ENCODE measurements at regions not wholly inside any gene's neighbourhood (a gene's known extent, or its start where the extent isn't known, plus 50 kb on each side); places are given as distances from the start of the nearest gene placed in this dataset.

- WGBS, 2 donors: 44 to 60% methylated on average over 5 of the region's 5 CpGs
- no peaks in the 10 kb centered on the region for H3K36me3 ChIP-seq
- no peak for DNase-seq
- H3K27ac ChIP-seq: no peak overlapping the region
- no peaks in the 10 kb centered on the region for H3K4me1 ChIP-seq
- H3K9me3 ChIP-seq: no peaks in the 10 kb centered on the region
- intact Hi-C loops (cut with DNase I): no loop called here
- H3K27me3 ChIP-seq: peaks cover 0 to 4% (median 0%) of the 10 kb centered on the region in 3 donors
- no peak for TF ChIP-seq POLR2AphosphoS5 (IDR thresholded peaks at IDR 0.05)
- no peak for TF ChIP-seq POLR2A (IDR thresholded peaks at IDR 0.05)
- TF ChIP-seq CTCF (IDR thresholded peaks at IDR 0.05): no peak
- TF ChIP-seq EP300 (IDR thresholded peaks at IDR 0.05): no peak
- no peak overlapping the region for H3K4me3 ChIP-seq
These were observed 561.2 kb upstream of the SEL1L start for GRCh38 chr14:82094829-82095345.

GRCh38 chr14:82104013-82104412 is 570.4 kb upstream of the SEL1L start:
- H3K9me3 ChIP-seq: peaks cover 0 to 4% (median 0%) of the 10 kb centered on the region in 4 donors
- 2 to 36% methylated on average over 1 of the region's 1 CpG for WGBS, 2 donors
- intact Hi-C loops (cut with DNase I): no loop called here

GRCh38 chr14:82112210-82112839 is 578.7 kb upstream of the SEL1L start:
- TF ChIP-seq EP300 (IDR thresholded peaks at IDR 0.05) (no peak), POLR2A (IDR thresholded peaks at IDR 0.05) (no peak), CTCF (IDR thresholded peaks at IDR 0.05) (no peak), POLR2AphosphoS5 (IDR thresholded peaks at IDR 0.05) (no peak)
- Histone ChIP-seq H3K4me3 (no peak overlapping the region), H3K4me1 (no peaks in the 10 kb centered on the region), H3K9me3 (peaks cover 0 to under 1% (median 0%) of the 10 kb centered on the region in 4 donors), H3K27me3 (no peaks in the 10 kb centered on the region), H3K27ac (no peak overlapping the region), H3K36me3 (no peaks in the 10 kb centered on the region)
- WGBS, 2 donors: 6 to 43% methylated on average over 1 of the region's 1 CpG
- intact Hi-C loops (cut with DNase I): no loop called here
- no peak for DNase-seq

More at GRCh38 chr14:82104013-82104412, 570.4 kb upstream of the SEL1L start:
- Histone ChIP-seq H3K36me3 (no peaks in the 10 kb centered on the region), H3K4me1 (no peaks in the 10 kb centered on the region), H3K27me3 (no peaks in the 10 kb centered on the region), H3K27ac (no peak overlapping the region), H3K4me3 (no peak overlapping the region)
- TF ChIP-seq CTCF (IDR thresholded peaks at IDR 0.05): no peak
- no peak for TF ChIP-seq POLR2AphosphoS5 (IDR thresholded peaks at IDR 0.05)
- TF ChIP-seq POLR2A (IDR thresholded peaks at IDR 0.05): no peak
- no peak for TF ChIP-seq EP300 (IDR thresholded peaks at IDR 0.05)
- DNase-seq: no peak

GRCh38 chr14:82113007-82113406 is 579.4 kb upstream of the SEL1L start:
- WGBS, 2 donors: 84 to 87% methylated on average over 2 of the region's 2 CpGs
- Histone ChIP-seq H3K36me3 (no peaks in the 10 kb centered on the region), H3K27ac (no peak overlapping the region), H3K9me3 (peaks cover 0 to 4% (median 0%) of the 10 kb centered on the region in 4 donors), H3K4me1 (no peaks in the 10 kb centered on the region), H3K27me3 (no peaks in the 10 kb centered on the region), H3K4me3 (no peak overlapping the region)
- intact Hi-C loops (cut with DNase I): no loop called here
- DNase-seq: no peak
- TF ChIP-seq POLR2AphosphoS5 (IDR thresholded peaks at IDR 0.05): no peak
- TF ChIP-seq POLR2A (IDR thresholded peaks at IDR 0.05): no peak
- no peak for TF ChIP-seq CTCF (IDR thresholded peaks at IDR 0.05)
- no peak for TF ChIP-seq EP300 (IDR thresholded peaks at IDR 0.05)

Data from sigmoid colon (tissue), 6 donors.